DND-41 (cell line): ENCODE measurements at regions not wholly inside any gene's neighbourhood (a gene's known extent, or its start where the extent isn't known, plus 50 kb on each side); places are given as distances from the start of the nearest gene placed in this dataset.

Experiments
- ATAC-seq: fragments of 200-7000 bp; cut with Tn5 transposase; 3 replicates; pipeline ENCODE4 v1.9.1; 2021; ENCODE audit warnings: low read depth; ENCODE audit not compliant: insufficient read depth
- DNase-seq: peaks from one replicate; pipeline ENCODE4 v3.0.0-alpha.2; 2020
- H2AFZ ChIP-seq: 2 replicates; pipeline ENCODE4 v1.6.0; 2012; ENCODE audit warnings: low read depth, low read length
- H3K27ac ChIP-seq: 2 replicates; pipeline ENCODE4 v1.5.1; 2012; ENCODE audit warnings: low read length, inconsistent platforms
- H3K27me3 ChIP-seq: fragments of 200-600 bp; sonication (generic); 2 replicates; pipeline ENCODE4 v1.6.0; 2012; ENCODE audit warnings: low read length, mild to moderate bottlenecking, inconsistent platforms; ENCODE audit not compliant: insufficient read depth, poor library complexity
- H3K36me3 ChIP-seq: 2 replicates; pipeline ENCODE4 v1.5.1; 2012; ENCODE audit warnings: low read length, inconsistent platforms; ENCODE audit not compliant: insufficient read depth
- H3K4me1 ChIP-seq: 2 replicates; pipeline ENCODE4 v1.5.1; 2012; ENCODE audit warnings: mild to moderate bottlenecking, low read length; ENCODE audit not compliant: insufficient read depth
- H3K4me2 ChIP-seq: 2 replicates; pipeline ENCODE4 v1.6.0; 2012; ENCODE audit warnings: mild to moderate bottlenecking, moderate library complexity, low read length, inconsistent platforms; ENCODE audit not compliant: insufficient read depth
- H3K4me3 ChIP-seq, 2 experiments: fragments of 200-600 bp in 1 of 2; shearing (Covaris generic) in 1 of 2; 2 replicates each; pipeline ENCODE4 v1.5.1; 2012 to 2016; ENCODE audit warnings: inconsistent platforms in 2 of 2, low read length in 2 of 2, mild to moderate bottlenecking in 2 of 2, low read depth in 1 of 2, moderate library complexity in 1 of 2
- H3K79me2 ChIP-seq: 2 replicates; pipeline ENCODE4 v1.6.0; 2012; ENCODE audit warnings: low read length, inconsistent platforms; ENCODE audit not compliant: insufficient read depth
- H3K9ac ChIP-seq: 2 replicates; pipeline ENCODE4 v1.6.0; 2012; ENCODE audit warnings: low read depth, mild to moderate bottlenecking, inconsistent platforms, low read length, moderate library complexity
- H3K9me3 ChIP-seq: 2 replicates; pipeline ENCODE4 v1.5.1; 2012; ENCODE audit warnings: low read length, moderate library complexity, mild to moderate bottlenecking, inconsistent platforms; ENCODE audit not compliant: insufficient read depth, severe bottlenecking
- H4K20me1 ChIP-seq: 2 replicates; pipeline ENCODE4 v1.6.0; 2012; ENCODE audit warnings: low read length; ENCODE audit not compliant: insufficient read depth
- EZH2 ChIP-seq: IDR thresholded peaks from 3 replicates; pipeline ENCODE4 v1.6.1; 2012; ENCODE audit warnings: borderline replicate concordance, low read depth, mild to moderate bottlenecking, moderate library complexity, low read length, inconsistent platforms; ENCODE audit not compliant: severe bottlenecking
- TF ChIP-seq, protein P1 (sequence below): IDR thresholded peaks from 2 replicates; pipeline ENCODE4 v1.5.1; 2012; ENCODE audit warnings: borderline replicate concordance, low read length, moderate library complexity, mild to moderate bottlenecking; ENCODE audit not compliant: poor library complexity, severe bottlenecking; ENCODE audit errors: extremely low read depth

DNA sequence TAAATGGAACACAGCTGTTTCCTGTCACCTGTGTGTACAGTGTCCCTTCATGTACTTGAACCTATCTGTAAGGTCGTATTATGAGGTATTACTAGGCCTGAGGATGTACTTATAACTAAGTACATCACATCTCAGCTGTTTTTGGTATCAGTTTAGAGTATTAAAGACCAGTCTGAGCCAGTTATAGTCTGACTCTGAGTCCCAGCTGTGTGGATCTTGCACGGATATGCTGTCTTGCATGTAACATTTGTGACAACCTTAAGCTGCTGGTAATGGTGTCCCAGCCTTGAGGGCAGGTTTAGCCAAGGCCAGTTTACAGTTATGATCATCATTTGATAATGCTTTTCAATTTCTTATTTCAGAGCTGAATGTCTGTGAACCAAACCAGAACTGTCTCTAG, 496.3 kb downstream of the SLC4A3 start:
- Histone ChIP-seq H3K27ac (no peak overlapping the region), H3K27me3 (peaks cover 3% of the 10 kb centered on the region), H3K9ac (no peak overlapping the region), H3K4me1 (no peaks in the 10 kb centered on the region), H3K9me3 (no peaks in the 10 kb centered on the region), H3K79me2 (no peaks in the 10 kb centered on the region), H4K20me1 (no peaks in the 10 kb centered on the region), H2AFZ (no peak overlapping the region), H3K4me3 (no peak overlapping the region), H3K4me2 (no peak overlapping the region), H3K36me3 (no peaks in the 10 kb centered on the region)
- DNase-seq (no peak), ATAC-seq (no peak)
- TF ChIP-seq, protein P1, sequence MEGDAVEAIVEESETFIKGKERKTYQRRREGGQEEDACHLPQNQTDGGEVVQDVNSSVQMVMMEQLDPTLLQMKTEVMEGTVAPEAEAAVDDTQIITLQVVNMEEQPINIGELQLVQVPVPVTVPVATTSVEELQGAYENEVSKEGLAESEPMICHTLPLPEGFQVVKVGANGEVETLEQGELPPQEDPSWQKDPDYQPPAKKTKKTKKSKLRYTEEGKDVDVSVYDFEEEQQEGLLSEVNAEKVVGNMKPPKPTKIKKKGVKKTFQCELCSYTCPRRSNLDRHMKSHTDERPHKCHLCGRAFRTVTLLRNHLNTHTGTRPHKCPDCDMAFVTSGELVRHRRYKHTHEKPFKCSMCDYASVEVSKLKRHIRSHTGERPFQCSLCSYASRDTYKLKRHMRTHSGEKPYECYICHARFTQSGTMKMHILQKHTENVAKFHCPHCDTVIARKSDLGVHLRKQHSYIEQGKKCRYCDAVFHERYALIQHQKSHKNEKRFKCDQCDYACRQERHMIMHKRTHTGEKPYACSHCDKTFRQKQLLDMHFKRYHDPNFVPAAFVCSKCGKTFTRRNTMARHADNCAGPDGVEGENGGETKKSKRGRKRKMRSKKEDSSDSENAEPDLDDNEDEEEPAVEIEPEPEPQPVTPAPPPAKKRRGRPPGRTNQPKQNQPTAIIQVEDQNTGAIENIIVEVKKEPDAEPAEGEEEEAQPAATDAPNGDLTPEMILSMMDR, result no peak
- TF ChIP-seq EZH2, result no peak

DNA sequence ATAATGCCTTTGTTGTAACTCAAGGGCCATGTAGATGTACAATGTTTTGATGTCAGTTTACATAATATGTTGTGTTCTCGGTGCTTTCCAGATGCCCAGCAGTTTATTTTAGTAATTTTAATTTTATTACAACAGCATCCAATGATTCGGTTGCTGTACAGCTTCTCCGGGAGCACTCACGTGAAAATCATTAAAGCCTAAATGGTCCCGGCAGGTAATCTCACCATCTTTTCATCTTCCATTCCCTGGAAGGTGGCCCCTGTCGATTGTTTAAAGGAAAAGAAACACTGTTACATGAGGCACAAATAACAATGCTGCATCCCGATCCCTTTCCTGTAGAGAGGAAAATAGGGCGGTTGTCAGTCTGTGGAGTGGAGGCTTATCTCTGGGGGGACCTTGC, 498.1 kb downstream of the SLC4A3 start:
- ATAC-seq (no peak), DNase-seq (no peak)
- H3K9me3 ChIP-seq, result peaks cover 2% of the 10 kb centered on the region
- H2AFZ ChIP-seq, result no peak overlapping the region
- no peak overlapping the region for H3K27ac ChIP-seq
- no peaks in the 10 kb centered on the region for H4K20me1 ChIP-seq
- H3K4me1 ChIP-seq, result no peaks in the 10 kb centered on the region
- TF ChIP-seq, protein P1, result no peak
- TF ChIP-seq EZH2, result no peak
- no peaks in the 10 kb centered on the region for H3K36me3 ChIP-seq
- peaks cover 3% of the 10 kb centered on the region for H3K27me3 ChIP-seq
- no peak overlapping the region for H3K4me3 ChIP-seq
- no peaks in the 10 kb centered on the region for H3K79me2 ChIP-seq
- no peak overlapping the region for H3K9ac ChIP-seq
- H3K4me2 ChIP-seq, result no peak overlapping the region

DNA sequence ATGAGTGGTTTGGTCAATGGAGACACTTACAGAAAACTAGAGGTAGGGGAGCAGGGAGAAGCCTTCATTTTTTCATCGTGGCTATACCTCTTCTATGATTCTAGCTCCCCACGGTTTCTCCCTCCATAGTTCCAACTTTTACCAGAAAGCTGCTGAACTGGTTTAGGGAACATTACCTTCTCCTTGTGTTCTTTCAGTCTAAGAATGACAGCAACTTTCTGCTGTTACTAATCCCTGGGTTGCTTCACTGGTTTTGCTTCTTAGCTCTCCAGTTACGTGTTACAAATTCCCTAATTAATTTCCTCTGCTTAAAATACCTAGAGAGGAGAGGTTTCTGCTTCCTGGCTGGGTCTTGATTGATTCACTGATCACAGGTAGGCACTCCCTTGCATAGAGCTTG, 499.9 kb downstream of the SLC4A3 start:
- no peaks in the 10 kb centered on the region for H3K4me1 ChIP-seq
- H2AFZ ChIP-seq, result no peak overlapping the region
- no peaks in the 10 kb centered on the region for H3K36me3 ChIP-seq
- no peak overlapping the region for H3K4me3 ChIP-seq
- H3K27me3 ChIP-seq, result peaks cover 3% of the 10 kb centered on the region
- H3K9ac ChIP-seq, result no peak overlapping the region
- no peaks in the 10 kb centered on the region for H3K79me2 ChIP-seq
- ATAC-seq, result no peak
- H4K20me1 ChIP-seq, result no peaks in the 10 kb centered on the region
- no peak overlapping the region for H3K4me2 ChIP-seq
- no peak for DNase-seq
- no peak overlapping the region for H3K27ac ChIP-seq
- TF ChIP-seq, protein P1, result no peak
- no peak for TF ChIP-seq EZH2
- H3K9me3 ChIP-seq, result peaks cover 9% of the 10 kb centered on the region

DNA sequence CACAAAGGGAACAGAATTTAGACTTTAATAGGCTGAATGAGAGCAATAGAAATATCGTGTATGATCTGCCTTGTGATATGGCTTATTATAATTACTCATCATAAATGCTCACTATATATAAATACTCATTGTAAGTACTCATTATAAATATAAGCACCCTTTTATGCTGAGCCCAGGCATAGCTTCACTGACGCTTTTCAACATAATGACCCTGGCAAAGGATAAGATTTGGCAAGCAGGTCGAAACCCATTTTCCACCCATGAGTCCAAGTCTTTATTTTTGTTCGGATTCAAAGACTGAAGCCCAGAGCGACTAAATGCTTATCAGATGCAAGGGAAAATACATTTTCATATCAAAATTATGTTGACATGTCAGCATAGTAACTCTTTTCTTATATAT, 500.4 kb downstream of the SLC4A3 start:
- H3K4me2 ChIP-seq, result no peak overlapping the region
- no peaks in the 10 kb centered on the region for H3K79me2 ChIP-seq
- H2AFZ ChIP-seq, result no peak overlapping the region
- TF ChIP-seq, protein P1, result no peak
- no peak for TF ChIP-seq EZH2
- H3K4me3 ChIP-seq, result no peak overlapping the region
- H3K9ac ChIP-seq, result no peak overlapping the region
- H4K20me1 ChIP-seq, result no peaks in the 10 kb centered on the region
- H3K36me3 ChIP-seq, result no peaks in the 10 kb centered on the region
- H3K4me1 ChIP-seq, result no peaks in the 10 kb centered on the region
- H3K27me3 ChIP-seq, result peaks cover 3% of the 10 kb centered on the region
- H3K9me3 ChIP-seq, result peaks cover 9% of the 10 kb centered on the region
- H3K27ac ChIP-seq, result no peak overlapping the region
- ATAC-seq (no peak), DNase-seq (no peak)
